ENCODE measurements at regions not wholly inside any gene's neighbourhood (a gene's known extent, or its start where the extent isn't known, plus 50 kb on each side); places are given as distances from the start of the nearest gene placed in this dataset.

DNA sequence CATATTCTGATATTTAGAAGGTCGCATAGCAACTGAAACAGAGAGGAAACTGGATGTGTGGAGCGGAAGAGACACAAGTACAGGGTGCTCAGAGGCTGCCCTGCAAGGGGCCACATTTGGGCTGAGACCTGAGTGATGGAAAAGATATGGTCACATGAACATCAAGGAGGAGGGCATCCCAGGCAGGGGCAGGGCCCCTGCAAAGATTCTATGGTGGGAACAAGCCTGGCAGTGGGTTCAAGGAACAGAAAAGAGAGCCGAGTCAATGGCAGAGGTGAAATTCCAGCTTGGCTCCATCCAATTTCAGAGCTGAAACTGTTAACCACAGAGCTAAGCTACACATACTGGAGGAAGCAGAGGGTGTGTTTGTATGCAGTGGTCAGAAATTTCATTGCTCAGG, 227.7 kb downstream of the PRDM2 start:
- Histone ChIP-seq H3K4me2 (no peak overlapping the region), H3K9me3 (ENCODE audit: low read depth) (no peaks in the 10 kb centered on the region), H3K27me3 (peaks cover 5% of the 10 kb centered on the region), H3K27ac (no peak overlapping the region), H3K36me3 (replicated peaks; ENCODE audit: insufficient read depth, low read depth) (no peaks in the 10 kb centered on the region), H3K4me1 (ENCODE audit: insufficient read depth) (no peaks in the 10 kb centered on the region), H3K79me2 (no peaks in the 10 kb centered on the region), H4K20me1 (ENCODE audit: insufficient read depth, poor library complexity, severe bottlenecking) (no peaks in the 10 kb centered on the region), H3K4me3 (no peak overlapping the region), H2AFZ (no peak overlapping the region), H3K9me2 (replicated peaks; ENCODE audit: insufficient read depth) (no peaks in the 10 kb centered on the region)
- WGBS (ENCODE audit: low lambda C conversion rate, missing lambda C conversion rate), result 94% methylated on average over 3 of the region's 3 CpGs
- no peak for DNase-seq (ENCODE audit: low spot score)
- TF ChIP-seq, protein P1, sequence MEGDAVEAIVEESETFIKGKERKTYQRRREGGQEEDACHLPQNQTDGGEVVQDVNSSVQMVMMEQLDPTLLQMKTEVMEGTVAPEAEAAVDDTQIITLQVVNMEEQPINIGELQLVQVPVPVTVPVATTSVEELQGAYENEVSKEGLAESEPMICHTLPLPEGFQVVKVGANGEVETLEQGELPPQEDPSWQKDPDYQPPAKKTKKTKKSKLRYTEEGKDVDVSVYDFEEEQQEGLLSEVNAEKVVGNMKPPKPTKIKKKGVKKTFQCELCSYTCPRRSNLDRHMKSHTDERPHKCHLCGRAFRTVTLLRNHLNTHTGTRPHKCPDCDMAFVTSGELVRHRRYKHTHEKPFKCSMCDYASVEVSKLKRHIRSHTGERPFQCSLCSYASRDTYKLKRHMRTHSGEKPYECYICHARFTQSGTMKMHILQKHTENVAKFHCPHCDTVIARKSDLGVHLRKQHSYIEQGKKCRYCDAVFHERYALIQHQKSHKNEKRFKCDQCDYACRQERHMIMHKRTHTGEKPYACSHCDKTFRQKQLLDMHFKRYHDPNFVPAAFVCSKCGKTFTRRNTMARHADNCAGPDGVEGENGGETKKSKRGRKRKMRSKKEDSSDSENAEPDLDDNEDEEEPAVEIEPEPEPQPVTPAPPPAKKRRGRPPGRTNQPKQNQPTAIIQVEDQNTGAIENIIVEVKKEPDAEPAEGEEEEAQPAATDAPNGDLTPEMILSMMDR (IDR thresholded peaks at IDR 0.05; ENCODE audit: poor library complexity), result no peak

DNA sequence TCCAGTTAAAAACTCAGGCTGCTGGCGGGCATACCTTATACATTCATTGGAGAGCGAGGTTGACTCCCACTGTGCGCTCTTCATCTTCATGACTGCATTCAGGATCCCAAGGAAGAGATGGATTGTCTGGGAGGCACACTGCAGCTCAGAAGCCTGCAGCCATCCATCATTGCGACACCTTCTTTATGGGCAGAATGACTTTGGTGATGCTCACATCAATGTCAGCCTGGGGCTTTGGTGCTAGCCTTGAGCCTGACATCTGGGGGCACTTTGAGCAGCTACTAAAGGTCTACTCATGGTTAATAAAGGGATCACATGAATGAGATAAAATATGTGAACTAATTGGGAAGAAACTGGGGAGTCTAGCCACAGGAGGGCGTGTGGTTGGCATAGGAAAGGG, 229.3 kb downstream of the PRDM2 start:
- Histone ChIP-seq H3K4me3 (no peak overlapping the region), H4K20me1 (ENCODE audit: insufficient read depth, poor library complexity, severe bottlenecking) (no peaks in the 10 kb centered on the region), H3K4me1 (ENCODE audit: insufficient read depth) (no peaks in the 10 kb centered on the region), H3K36me3 (replicated peaks; ENCODE audit: insufficient read depth, low read depth) (no peaks in the 10 kb centered on the region), H3K9me3 (ENCODE audit: low read depth) (no peaks in the 10 kb centered on the region), H3K9me2 (replicated peaks; ENCODE audit: insufficient read depth) (no peaks in the 10 kb centered on the region), H2AFZ (no peak overlapping the region), H3K4me2 (no peak overlapping the region), H3K27me3 (peaks cover 8% of the 10 kb centered on the region), H3K27ac (no peak overlapping the region), H3K79me2 (no peaks in the 10 kb centered on the region)
- no peak for TF ChIP-seq EZH2 (IDR thresholded peaks at IDR 0.05; ENCODE audit: borderline replicate concordance)
- no peak for TF ChIP-seq EZH2phosphoT487 (IDR thresholded peaks at IDR 0.05; ENCODE audit: low read depth, severe bottlenecking, unreplicated experiment)
- TF ChIP-seq, protein P1 (IDR thresholded peaks at IDR 0.05; ENCODE audit: poor library complexity), result no peak
- 71% methylated on average over 5 of the region's 5 CpGs for WGBS (ENCODE audit: low lambda C conversion rate, missing lambda C conversion rate)
- no peak for DNase-seq (ENCODE audit: low spot score)

DNA sequence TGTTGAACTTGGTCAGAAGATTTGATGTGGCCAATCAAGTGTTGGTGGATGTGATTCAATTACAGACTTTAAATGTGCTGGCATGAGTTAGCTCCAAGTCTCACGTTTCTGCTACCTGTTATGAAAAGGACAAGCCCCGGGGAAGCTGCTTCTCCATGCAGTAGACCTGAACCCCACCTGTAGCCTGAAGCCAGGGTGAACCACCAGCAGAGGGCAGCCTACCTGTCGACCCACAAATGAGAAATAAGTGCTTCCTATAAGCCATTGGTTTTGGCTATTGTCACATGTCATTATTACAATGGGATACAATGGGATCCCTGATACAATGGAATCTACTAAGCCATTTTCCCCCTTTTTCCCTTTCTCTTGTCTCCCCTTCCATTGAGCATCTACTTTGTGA, 230.2 kb downstream of the PRDM2 start:
- no peak overlapping the region for H3K27ac ChIP-seq
- peaks cover 8% of the 10 kb centered on the region for H3K27me3 ChIP-seq
- H3K4me3 ChIP-seq, result no peak overlapping the region
- WGBS (ENCODE audit: low lambda C conversion rate, missing lambda C conversion rate), result 25% methylated on average over 3 of the region's 3 CpGs
- H3K9me3 ChIP-seq (ENCODE audit: low read depth), result no peaks in the 10 kb centered on the region
- no peak overlapping the region for H3K4me2 ChIP-seq
- no peaks in the 10 kb centered on the region for H3K9me2 ChIP-seq (replicated peaks; ENCODE audit: insufficient read depth)
- no peaks in the 10 kb centered on the region for H3K79me2 ChIP-seq
- H4K20me1 ChIP-seq (ENCODE audit: insufficient read depth, poor library complexity, severe bottlenecking), result no peaks in the 10 kb centered on the region
- no peak overlapping the region for H2AFZ ChIP-seq
- TF ChIP-seq EZH2phosphoT487 (IDR thresholded peaks at IDR 0.05; ENCODE audit: low read depth, severe bottlenecking, unreplicated experiment), result no peak
- TF ChIP-seq, protein P1 (IDR thresholded peaks at IDR 0.05; ENCODE audit: poor library complexity), result peak; percentile 23
- TF ChIP-seq EZH2 (IDR thresholded peaks at IDR 0.05; ENCODE audit: borderline replicate concordance), result no peak
- DNase-seq (ENCODE audit: low spot score), result no peak
- H3K36me3 ChIP-seq (replicated peaks; ENCODE audit: insufficient read depth, low read depth), result no peaks in the 10 kb centered on the region
- no peaks in the 10 kb centered on the region for H3K4me1 ChIP-seq (ENCODE audit: insufficient read depth)

DNA sequence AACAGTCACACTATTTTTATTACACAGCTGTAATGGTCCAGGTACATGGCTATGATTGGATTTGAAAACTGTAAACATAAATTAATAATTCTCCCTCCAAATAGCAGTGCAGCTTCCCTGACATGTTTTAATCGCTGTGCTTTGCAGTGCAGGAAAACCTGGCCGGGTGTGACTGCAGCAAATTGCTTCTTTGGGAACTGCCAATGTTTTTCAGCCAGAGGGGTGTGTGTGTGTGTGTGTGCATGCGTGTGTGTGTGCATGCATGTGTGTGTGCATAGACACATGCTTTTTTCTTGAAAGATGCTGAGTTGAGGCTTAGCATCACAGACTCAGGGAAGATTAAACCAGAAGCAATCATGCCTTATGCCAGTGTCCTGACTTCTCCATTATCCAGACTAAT, 231.2 kb downstream of the PRDM2 start:
- no peaks in the 10 kb centered on the region for H3K9me2 ChIP-seq (replicated peaks; ENCODE audit: insufficient read depth)
- H3K4me1 ChIP-seq (ENCODE audit: insufficient read depth), result no peaks in the 10 kb centered on the region
- no peak overlapping the region for H2AFZ ChIP-seq
- H3K9me3 ChIP-seq (ENCODE audit: low read depth), result no peaks in the 10 kb centered on the region
- TF ChIP-seq EZH2phosphoT487 (IDR thresholded peaks at IDR 0.05; ENCODE audit: low read depth, severe bottlenecking, unreplicated experiment), result no peak
- TF ChIP-seq, protein P1 (IDR thresholded peaks at IDR 0.05; ENCODE audit: poor library complexity), result no peak
- TF ChIP-seq EZH2 (IDR thresholded peaks at IDR 0.05; ENCODE audit: borderline replicate concordance), result no peak
- H3K4me3 ChIP-seq, result no peak overlapping the region
- H3K4me2 ChIP-seq, result no peak overlapping the region
- WGBS (ENCODE audit: low lambda C conversion rate, missing lambda C conversion rate), result 83% methylated on average over 3 of the region's 3 CpGs
- H4K20me1 ChIP-seq (ENCODE audit: insufficient read depth, poor library complexity, severe bottlenecking), result no peaks in the 10 kb centered on the region
- H3K27ac ChIP-seq, result no peak overlapping the region
- no peaks in the 10 kb centered on the region for H3K36me3 ChIP-seq (replicated peaks; ENCODE audit: insufficient read depth, low read depth)
- DNase-seq (ENCODE audit: low spot score), result no peak
- H3K27me3 ChIP-seq, result peaks cover 8% of the 10 kb centered on the region
- H3K79me2 ChIP-seq, result no peaks in the 10 kb centered on the region

Measured in hepatocyte (in vitro differentiated cells).